Stimulated activated CD4-positive, alpha-beta T cell treated with anti-CD3 and anti-CD28 coated beads, Interleukin-2, amount 100 ng/mL, for 24 hours (primary cell): ENCODE measurements at regions not wholly inside any gene's neighbourhood (a gene's known extent, or its start where the extent isn't known, plus 50 kb on each side); places are given as distances from the start of the nearest gene placed in this dataset.

ENCODE experiments used
- DNase-seq, 2 donors: peaks; one replicate each; pipeline ENCODE4 v3.0.0-alpha.2; 2020

DNA sequence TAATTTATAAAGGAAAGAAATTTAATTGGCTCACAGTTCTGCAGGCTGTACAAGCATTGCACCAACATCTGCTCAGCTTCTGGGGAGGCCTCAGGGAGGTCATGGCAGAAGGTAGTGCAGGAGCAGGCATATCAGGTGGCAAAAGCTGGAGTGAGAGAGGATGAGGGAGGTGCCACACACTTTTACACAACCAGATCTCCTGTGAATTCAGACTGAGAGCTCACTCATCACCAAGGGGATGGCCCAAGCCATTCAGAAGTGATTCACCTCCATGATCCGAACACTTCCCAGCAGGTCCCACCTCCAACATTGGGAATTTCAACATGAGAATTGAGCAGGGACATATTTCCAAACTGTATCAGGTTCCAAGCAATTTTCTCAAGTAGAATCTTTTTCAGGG lies 84.7 kb upstream of the BRINP1 start:
- no peak for DNase-seq

DNA sequence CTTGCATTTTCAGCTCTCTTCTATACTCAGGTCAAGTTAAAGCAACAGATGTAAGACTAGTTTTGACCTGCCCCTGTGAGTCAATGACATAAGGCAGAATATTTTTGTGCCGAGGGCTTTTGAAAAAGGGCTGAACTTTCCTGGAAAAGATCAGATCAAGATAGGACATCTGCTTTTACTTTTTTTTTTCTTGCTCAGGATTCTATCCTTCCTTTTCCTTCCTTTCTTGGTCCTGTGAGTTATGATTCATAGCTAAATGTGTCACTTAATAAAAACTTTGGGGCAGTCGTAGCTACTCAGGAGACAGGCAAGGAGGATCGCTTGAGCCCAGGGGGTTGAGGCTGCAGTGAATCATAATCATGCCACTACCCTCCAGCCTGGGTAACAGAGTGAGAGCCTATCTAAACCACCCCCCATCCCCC lies 84.3 kb upstream of the BRINP1 start:
- DNase-seq: no peak

DNA sequence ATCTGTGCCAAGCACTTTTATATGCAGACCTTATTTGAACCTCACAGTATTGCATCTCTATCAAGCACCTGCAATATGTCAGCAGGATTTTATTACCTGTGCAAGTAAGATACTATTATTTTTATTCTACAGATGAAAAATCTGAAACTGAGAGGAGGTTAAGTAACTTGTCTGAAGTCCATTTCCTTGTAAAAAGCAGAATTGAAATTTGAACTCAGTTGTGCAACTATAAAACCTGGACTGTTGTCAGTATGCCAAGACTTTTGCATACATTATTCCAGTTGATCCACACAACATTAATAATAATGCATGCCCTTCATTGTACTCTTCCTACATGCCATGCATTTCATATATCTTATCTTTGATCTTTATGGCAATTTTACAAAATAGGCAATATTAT lies 82.2 kb upstream of the BRINP1 start:
- DNase-seq: no peak

DNA sequence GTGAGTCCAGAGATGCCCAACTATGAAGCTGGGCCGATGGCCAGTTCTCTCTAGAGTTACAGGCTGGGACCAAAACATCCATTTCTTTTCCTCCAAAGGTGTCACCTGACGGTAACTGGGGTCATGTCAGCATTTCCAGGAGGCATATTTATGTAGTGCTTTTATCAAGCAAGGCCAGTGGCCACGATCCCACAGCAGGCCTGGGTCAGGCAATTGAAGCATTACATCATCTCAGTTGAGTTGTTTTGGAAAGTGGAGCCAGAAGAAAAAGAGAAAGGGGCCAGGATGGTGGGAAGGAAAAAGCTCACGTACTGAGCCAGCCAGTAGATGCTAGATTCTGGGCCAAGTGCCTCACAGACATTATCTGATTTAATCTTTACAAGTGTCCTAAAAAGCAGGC lies 73.9 kb upstream of the BRINP1 start:
- DNase-seq: no peak

DNA sequence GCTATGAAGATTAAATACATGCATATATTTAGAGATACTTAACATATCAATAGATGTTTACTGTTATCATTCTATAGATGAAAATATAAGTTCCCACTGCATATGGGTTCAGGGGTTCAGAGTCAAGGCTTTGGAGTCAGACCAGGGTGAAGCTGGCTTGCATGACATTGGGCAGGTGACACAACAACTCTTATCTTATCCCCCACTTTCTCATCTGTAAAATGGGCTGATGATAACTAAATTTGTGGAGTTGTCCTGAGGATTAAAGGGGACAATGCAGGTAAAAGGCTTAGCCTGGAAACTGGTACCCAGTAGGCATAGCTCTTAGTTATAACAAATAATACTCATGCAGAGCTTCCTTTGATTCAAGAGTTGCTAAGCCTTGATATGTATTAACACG lies 72.6 kb upstream of the BRINP1 start:
- no peak for DNase-seq

DNA sequence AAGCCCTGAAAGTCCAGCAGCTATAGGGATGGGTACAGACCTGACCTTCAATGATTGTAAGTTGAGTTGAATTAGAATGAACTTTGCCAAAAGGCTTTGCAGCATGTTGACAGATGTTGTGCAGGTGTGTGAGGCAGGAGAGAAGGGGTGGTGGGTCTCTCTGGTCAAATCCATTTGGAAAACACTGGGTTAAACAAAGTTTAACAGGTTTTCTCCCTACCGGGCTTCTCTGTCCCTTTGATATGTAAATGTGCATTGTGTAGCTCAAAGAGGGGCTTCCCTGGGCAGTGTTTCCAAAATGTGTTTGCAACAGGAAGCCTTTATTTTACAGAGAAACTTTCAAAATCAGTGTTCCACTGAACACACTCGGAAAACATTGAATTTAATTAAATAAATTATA lies 72.1 kb upstream of the BRINP1 start:
- DNase-seq: no peak

DNA sequence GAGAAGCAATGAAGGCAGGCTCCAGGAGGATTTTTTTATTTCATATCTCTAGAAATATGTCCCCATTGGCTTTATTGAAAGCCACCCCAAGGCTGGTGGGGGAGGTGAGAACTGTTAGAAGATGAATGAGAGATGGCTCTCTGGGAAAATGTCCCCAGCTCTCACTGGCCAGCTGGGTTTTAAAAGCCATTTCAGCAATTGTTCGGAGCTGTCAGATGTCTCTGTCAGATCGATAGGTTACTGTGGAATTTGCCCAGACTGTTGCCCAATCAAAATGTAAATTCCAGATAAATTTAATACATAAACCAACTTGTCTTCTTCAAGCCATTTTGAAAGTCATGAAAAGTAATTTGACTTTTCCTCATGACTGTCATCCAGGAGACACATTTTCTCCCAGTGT lies 67.0 kb upstream of the BRINP1 start:
- DNase-seq: no peak

DNA sequence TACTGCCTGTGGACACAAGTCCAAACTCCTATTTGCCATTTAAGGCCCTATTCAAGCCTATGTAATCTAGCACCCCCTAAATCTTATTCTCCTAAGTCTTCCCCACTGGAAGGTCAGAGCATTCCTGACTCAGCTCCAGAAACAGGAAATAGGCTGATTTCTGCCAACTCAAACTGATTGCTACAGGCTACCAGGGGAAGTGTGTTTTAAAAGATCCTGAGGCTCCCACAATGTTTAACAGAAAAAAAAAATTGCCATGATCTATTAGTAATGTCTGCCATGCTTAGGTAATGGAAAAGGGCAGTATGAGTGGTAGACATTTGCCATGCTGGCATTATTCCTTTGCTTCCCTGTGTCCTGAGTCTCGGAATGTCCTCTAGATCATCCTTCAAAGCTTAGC lies 65.8 kb upstream of the BRINP1 start:
- no peak for DNase-seq

DNA sequence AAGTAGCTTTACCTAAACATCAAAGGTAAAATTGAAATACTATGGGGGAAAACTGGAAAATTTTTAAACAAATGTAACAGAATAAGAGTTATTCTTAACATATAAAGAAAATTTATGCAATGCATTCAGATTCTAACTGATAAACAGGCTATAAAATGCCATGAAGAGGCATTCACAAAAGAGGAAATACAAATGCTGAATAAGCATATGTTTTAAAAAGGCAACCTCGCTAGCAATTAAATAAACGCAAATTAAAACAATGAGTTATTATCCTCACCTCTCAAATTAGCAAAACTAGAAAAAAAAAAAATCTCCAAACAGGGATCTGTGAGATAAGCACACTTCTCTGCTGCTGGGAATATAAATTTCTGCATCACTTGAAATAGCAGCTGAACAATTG lies 63.2 kb upstream of the BRINP1 start:
- no peak for DNase-seq

DNA sequence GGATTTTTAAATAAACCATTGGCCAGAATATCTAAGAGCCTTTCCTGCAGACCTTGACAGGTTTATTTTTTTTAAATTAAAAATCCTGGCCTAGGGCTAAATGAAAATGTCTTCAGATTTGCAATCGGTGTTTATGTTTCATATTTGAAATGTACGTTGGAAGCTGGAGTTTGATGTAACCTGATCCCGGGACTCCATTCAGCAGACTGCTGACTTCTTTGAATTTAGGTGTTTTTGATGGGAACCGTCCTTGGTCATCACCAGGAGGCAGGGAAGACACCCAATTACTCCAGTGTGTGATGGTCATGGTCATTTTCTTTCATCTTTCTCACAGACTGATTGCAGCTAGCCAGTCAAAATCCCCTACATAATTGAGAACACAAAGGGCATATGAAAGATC lies 60.1 kb upstream of the BRINP1 start:
- no peak for DNase-seq

DNA sequence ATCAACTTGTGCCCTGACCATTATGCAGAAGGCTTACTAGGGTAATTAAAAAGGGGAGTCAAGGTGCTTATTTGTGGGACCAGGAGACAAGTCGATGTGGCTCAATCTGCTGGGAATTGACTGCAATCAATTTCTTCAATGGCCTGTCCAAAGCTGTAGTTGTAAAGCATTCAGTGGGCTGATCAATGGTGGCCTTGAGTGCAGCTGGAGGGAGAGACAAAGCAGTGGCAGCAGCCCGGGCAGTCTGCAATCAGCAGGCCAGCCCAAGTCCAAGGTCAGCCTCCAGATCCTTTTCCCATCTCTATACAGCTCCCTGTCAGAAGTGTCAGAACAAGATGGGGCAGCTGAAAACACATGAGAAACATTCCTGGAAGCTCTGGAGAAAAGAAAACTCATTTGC lies 51.0 kb upstream of the BRINP1 start:
- DNase-seq: no peak
